NCI-H1694 treated with DMSO at 0.1 percent for 48 hours (cell line): ENCODE measurements at regions not wholly inside any gene's neighbourhood (a gene's known extent, or its start where the extent isn't known, plus 50 kb on each side); places are given as distances from the start of the nearest gene placed in this dataset.
A peak's percentile ranks its signal among the peaks of the same experiment; 100 is the strongest.
"Not testable (repeated sequence)": the region's sequence is repeated elsewhere in the genome, so short reads cannot be mapped to it uniquely, and the experiment has no call there.

Source experiments
- DNase-seq: peaks from one replicate; lab custom pipeline; 2025; lab: John Stamatoyannopoulos, UW

DNA sequence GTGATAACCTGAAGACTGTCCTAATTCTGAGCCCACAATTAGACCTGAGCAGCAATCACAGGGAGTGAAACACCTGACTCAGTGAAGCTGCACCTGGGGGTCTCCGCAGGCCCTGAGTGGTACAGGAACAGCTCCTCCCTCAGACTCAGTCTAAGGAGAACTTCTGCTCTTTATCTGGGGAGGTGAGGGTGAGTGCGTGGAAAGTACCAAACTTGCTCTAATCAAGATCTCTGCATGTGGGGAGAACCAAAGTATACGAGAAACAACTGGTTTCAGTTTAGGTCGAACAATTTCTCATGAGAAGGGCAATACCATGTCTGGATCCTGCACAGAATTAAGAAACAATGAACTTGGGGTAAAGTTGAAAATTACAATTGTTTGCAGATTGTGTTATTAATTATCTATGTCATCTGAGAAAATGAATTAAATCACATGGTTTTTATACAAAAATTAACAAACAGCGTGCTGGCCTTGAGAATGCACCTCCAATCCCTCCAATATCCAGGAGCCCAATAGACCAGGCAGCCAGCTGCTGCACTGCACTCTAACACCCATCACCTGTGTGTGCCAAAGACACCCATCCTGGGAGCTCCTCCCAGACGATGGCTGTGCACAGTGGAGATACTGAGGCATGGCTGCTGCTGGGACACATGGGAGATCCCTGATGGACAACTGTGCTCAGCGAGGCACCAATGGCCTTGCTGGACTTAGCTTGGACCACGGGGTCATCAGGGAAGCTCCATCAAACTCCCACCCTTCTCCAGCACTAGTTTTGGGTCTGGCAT lies 828.8 kb downstream of the TMEM121 start:
- DNase-seq: not testable (repeated sequence)

- not testable (repeated sequence) for DNase-seq
Observed at GRCh38 chr14:106355881-106356642, 829.7 kb downstream of the TMEM121 start.

DNA sequence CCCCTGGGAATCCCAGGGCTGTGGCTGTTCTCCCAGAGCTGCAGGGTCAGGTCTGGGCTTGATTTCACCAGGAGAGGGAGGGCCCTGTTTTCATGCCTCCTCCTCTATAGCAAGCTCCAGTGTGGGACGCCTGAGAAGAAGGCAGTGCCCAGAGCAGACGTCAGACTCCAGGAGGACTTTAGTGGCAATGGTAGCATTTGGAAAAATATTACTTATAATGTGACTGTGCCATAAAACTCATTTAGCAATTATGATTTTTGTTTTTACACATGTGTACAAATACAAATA lies 830.2 kb downstream of the TMEM121 start:
- DNase-seq: not testable (repeated sequence)

GRCh38 chr14:106359157-106359887 lies 832.9 kb downstream of the TMEM121 start:
- DNase-seq: not testable (repeated sequence)

DNA sequence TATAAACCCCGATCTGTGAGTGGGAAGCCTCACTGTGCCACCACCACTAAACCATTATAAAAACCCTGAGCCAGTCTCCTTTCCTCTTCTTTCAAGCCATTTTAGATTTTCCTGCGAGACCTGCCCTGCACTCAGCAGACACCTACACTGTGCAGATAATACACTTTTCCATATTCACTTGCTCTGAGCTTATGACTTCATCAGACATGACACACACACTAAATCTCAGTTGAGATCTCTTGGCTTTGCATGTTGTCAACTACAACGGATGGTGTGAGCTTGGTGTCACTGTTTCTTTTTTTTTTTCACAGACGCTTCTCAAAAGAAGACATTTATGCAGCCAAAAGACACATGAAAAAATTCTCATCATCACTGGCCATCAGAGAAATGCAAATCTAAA lies 839.0 kb downstream of the TMEM121 start:
- DNase-seq: not testable (repeated sequence)

DNA sequence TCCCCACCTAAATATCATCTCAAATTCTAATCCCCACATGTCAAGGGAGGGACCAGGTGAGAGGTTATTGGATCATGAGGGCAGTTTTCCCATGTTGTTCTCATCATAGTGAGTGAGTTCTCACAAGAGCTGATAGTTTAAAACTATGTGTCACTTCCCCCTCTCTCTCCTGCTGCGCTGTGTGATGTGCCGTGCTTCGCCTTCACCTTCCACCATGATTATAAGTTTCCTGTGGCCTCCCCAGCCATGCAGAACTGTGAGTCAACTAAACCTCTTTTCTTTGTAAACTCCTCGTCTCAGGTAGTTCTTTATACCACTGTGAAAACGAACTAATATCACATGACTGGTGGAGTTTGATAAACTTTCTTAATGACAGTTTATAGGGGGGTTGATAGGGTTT lies 839.5 kb downstream of the TMEM121 start:
- DNase-seq: not testable (repeated sequence)

- DNase-seq: not testable (repeated sequence)
Observed at GRCh38 chr14:106366971-106367370, 840.6 kb downstream of the TMEM121 start.

- DNase-seq: not testable (repeated sequence)
Observed at GRCh38 chr14:106369456-106369855, 843.1 kb downstream of the TMEM121 start.

- DNase-seq: peak; percentile 42
Observed at GRCh38 chr14:106372870-106373652, 846.7 kb downstream of the TMEM121 start.

- DNase-seq: not testable (repeated sequence)
Observed at GRCh38 chr14:106373653-106374110, 847.3 kb downstream of the TMEM121 start.

GRCh38 chr14:106377432-106377831 lies 851.0 kb downstream of the TMEM121 start:
- DNase-seq: no peak

GRCh38 chr14:106378191-106378590 lies 851.8 kb downstream of the TMEM121 start:
- DNase-seq: no peak

DNA sequence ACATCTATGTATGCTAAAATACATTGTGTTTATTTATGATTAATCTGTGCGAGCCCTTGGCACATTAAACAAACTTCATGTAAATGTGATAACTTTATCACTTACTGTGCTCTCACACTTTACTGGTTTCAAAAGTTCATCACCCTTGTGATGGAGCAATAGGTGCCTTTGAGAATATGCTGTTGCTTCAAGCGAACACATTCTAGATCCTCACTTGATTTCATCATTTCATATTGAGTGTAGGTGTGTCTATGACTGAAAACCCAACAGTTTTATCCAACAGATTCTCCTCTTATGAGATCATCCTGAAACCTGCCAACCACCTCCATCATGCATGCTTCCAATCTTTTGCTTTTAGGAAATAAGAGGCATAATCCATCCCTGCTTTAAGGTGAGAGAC lies 854.4 kb downstream of the TMEM121 start:
- DNase-seq: no peak

GRCh38 chr14:106389186-106389585 lies 862.8 kb downstream of the TMEM121 start:
- not testable (repeated sequence) for DNase-seq

DNA sequence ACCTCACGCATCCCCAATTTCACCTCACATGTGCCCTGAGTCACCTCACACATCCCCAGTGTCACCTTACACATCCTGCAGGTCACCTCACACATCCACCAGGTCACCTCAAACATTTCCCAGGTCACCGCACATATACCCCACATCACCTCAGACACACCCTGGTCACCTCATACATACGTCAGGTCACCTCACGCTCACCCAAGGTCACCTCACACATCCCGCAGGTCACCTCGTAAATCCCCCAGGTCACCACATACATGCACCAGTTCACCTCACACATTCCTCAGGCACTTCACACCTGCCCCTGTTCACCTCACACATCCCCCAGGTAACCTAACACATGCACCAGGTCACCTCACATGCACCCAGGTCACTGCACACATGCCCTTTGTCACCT lies 864.0 kb downstream of the TMEM121 start:
- DNase-seq: no peak

- DNase-seq: no peak
Observed at GRCh38 chr14:106390947-106391346, 864.6 kb downstream of the TMEM121 start.

- no peak for DNase-seq
Observed at GRCh38 chr14:106393742-106394141, 867.4 kb downstream of the TMEM121 start.

GRCh38 chr14:106395456-106396050 lies 869.2 kb downstream of the TMEM121 start:
- no peak for DNase-seq

DNA sequence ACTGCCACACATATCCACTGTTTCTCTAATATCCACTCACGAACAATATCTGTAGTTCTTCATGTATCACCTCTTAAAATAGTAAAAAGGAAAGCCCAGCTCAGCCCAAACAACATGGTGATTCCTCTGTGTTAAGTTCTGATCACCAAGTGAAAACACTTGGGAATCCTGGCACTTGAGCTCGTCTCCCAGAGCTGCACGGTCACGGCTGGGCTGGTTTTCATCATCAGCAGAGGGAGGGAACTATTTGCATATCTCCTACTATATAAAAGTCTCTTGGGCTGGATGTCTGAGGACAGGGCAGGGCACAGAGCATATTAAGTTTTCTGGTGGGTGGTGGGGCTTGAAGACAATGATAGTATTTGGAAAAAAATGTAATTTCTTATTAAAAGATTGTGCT lies 870.6 kb downstream of the TMEM121 start:
- DNase-seq: no peak

DNA sequence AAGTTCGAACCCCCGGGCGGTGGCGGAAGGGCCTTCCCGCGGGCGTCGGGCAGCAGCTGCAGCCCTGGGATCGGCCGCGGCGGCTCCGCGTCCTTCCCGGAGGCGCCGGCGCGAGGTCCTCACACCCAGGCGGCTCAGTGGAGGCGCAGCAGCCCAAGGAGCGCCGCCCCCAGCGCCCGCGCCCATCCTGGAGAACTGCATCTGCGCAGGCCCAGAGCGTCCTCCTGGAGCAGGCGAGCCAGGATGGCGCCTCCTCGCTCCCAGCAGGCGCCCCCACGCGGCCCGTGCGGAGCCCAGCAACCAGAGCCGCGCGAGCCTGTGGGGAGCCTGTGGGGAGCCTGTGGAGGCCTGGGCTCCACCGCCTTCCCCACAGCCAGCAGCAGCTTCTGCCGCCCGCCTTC lies 872.5 kb downstream of the TMEM121 start:
- not testable (repeated sequence) for DNase-seq

GRCh38 chr14:106401316-106401715 lies 874.9 kb downstream of the TMEM121 start:
- not testable (repeated sequence) for DNase-seq
